Osteoblast (primary cell): ENCODE measurements at regions not wholly inside any gene's neighbourhood (a gene's known extent, or its start where the extent isn't known, plus 50 kb on each side); places are given as distances from the start of the nearest gene placed in this dataset.

Experiments used
- DNase-seq: peaks from one replicate; pipeline ENCODE4 v3.0.0; 2011; ENCODE audit warnings: low spot score, mixed read lengths; ENCODE audit not compliant: insufficient read length; ENCODE audit errors: missing footprints
- H2AFZ ChIP-seq: 2 replicates; pipeline ENCODE4 v1.6.0; 2011; ENCODE audit warnings: mild to moderate bottlenecking, low read length
- H3K27ac ChIP-seq: 2 replicates; pipeline ENCODE4 v1.5.1; 2011; ENCODE audit warnings: mild to moderate bottlenecking, low read depth, low read length, moderate library complexity
- H3K27me3 ChIP-seq: 2 replicates; pipeline ENCODE4 v1.6.0; 2012; ENCODE audit warnings: mild to moderate bottlenecking, control low read depth, inconsistent platforms, low read length, moderate library complexity; ENCODE audit not compliant: insufficient read depth
- H3K36me3 ChIP-seq: 2 replicates; pipeline ENCODE4 v1.5.1; 2011; ENCODE audit warnings: mild to moderate bottlenecking, low read length, control low read depth, moderate library complexity; ENCODE audit not compliant: insufficient read depth
- H3K4me1 ChIP-seq: 2 replicates; pipeline ENCODE4 v1.5.1; 2011; ENCODE audit warnings: mild to moderate bottlenecking, low read length, control low read depth, moderate library complexity; ENCODE audit not compliant: insufficient read depth
- H3K4me2 ChIP-seq: 2 replicates; pipeline ENCODE4 v1.6.0; 2011; ENCODE audit warnings: mild to moderate bottlenecking, low read length; ENCODE audit not compliant: insufficient read depth
- H3K4me3 ChIP-seq: fragments of 200-600 bp; sonication (generic); 3 replicates; pipeline ENCODE4 v1.5.1; 2012; ENCODE audit warnings: mild to moderate bottlenecking, low read length, inconsistent platforms; ENCODE audit not compliant: insufficient read depth
- H3K79me2 ChIP-seq: 2 replicates; pipeline ENCODE4 v1.6.0; 2012; ENCODE audit warnings: mild to moderate bottlenecking, low read length, control low read depth, inconsistent platforms; ENCODE audit not compliant: insufficient read depth
- H3K9me3 ChIP-seq: 2 replicates; pipeline ENCODE4 v1.5.1; 2011; ENCODE audit warnings: low read depth, low read length, control low read depth
- H4K20me1 ChIP-seq: 2 replicates; pipeline ENCODE4 v1.6.0; 2012; ENCODE audit warnings: mild to moderate bottlenecking, low read length, control low read depth; ENCODE audit not compliant: insufficient read depth
- TF ChIP-seq, protein P1 (sequence below): IDR thresholded peaks from 2 replicates; pipeline ENCODE4 v1.5.1; 2011; ENCODE audit warnings: mild to moderate bottlenecking, low read depth, low read length, moderate library complexity; ENCODE audit errors: extremely low read depth

DNA sequence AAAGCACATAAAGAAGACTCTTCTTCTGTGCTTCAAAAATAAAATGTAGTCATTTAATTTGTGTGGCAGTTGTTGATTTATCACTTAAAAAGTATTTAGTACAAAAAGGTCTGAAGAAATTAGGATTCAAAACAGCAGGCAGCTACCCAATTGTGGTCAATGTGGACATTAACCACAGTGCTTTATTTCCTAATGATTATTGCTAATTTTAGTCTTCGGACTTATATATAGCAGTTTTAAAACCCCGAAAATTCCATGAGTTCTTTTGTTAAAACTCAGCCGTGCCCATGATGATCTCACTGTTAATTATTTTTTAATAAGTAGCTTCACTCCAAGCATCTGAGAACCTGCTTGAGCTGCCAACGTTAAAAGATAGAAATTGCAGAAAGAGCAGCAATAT is 594.3 kb downstream of the STK39 start:
- H2AFZ ChIP-seq = no peak overlapping the region
- no peaks in the 10 kb centered on the region for H3K4me1 ChIP-seq
- H3K27me3 ChIP-seq = no peaks in the 10 kb centered on the region
- H4K20me1 ChIP-seq = no peaks in the 10 kb centered on the region
- no peak overlapping the region for H3K27ac ChIP-seq
- TF ChIP-seq, protein P1, sequence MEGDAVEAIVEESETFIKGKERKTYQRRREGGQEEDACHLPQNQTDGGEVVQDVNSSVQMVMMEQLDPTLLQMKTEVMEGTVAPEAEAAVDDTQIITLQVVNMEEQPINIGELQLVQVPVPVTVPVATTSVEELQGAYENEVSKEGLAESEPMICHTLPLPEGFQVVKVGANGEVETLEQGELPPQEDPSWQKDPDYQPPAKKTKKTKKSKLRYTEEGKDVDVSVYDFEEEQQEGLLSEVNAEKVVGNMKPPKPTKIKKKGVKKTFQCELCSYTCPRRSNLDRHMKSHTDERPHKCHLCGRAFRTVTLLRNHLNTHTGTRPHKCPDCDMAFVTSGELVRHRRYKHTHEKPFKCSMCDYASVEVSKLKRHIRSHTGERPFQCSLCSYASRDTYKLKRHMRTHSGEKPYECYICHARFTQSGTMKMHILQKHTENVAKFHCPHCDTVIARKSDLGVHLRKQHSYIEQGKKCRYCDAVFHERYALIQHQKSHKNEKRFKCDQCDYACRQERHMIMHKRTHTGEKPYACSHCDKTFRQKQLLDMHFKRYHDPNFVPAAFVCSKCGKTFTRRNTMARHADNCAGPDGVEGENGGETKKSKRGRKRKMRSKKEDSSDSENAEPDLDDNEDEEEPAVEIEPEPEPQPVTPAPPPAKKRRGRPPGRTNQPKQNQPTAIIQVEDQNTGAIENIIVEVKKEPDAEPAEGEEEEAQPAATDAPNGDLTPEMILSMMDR = no peak
- H3K4me3 ChIP-seq = no peak overlapping the region
- no peak overlapping the region for H3K4me2 ChIP-seq
- H3K79me2 ChIP-seq = no peaks in the 10 kb centered on the region
- H3K36me3 ChIP-seq = no peaks in the 10 kb centered on the region
- H3K9me3 ChIP-seq = no peaks in the 10 kb centered on the region
- no peak for DNase-seq

DNA sequence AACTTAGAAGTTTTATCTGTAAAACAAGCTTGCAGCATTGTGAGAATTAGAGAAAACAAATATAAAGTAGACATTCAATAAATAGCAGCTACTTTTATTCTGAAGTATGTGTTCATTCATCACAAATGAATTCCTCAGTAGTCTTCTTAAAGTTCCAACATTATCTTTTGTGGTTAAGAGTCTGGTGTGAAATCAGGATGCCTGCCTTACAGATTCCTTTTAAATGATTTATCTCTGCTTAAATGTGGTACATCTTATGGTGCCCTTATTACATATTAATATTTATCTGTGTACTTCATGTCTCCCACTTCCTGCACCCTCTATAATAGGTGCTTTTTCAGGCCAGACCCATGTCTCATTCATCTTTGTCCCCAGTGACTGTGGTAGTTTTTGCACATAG is 595.0 kb downstream of the STK39 start:
- Histone ChIP-seq H3K4me1 (no peaks in the 10 kb centered on the region), H3K79me2 (no peaks in the 10 kb centered on the region), H3K9me3 (no peaks in the 10 kb centered on the region), H3K27me3 (no peaks in the 10 kb centered on the region), H3K27ac (no peak overlapping the region), H3K4me3 (no peak overlapping the region), H2AFZ (no peak overlapping the region), H3K4me2 (no peak overlapping the region), H3K36me3 (no peaks in the 10 kb centered on the region), H4K20me1 (no peaks in the 10 kb centered on the region)
- TF ChIP-seq, protein P1 = no peak
- no peak for DNase-seq

DNA sequence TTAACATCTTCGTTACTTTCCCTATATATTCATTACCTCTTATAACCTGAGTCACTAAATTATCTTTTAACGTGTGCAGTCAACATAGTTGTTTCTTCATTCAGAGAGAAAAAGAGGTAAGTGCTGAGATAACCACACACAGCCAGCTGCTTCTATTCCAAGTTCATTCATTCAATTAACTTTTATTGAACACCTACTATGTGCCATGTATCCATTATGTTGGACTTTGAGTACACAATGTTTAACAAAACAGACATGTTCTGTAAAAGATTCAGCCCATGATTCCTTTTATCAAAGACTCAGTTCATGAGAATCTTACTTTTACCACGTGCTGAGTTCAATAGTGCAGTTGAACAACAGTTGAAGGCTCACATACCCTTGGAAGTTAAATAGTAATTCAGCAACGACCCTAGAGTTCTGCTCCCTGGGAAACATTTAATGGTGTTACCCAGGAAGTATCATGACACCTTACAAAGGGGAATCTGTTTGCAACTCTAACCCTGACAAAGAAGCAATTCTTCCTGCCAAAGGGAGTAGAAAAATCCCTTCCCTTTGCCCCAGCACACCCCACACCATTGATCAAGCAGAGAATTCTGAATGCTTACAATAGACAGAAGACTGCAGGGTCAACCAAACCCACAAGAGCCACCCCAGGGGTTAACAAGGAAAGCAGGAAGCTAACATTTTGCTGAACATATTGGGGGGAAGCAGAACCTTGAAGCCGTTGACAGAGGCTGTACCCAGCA is 595.8 kb downstream of the STK39 start:
- Histone ChIP-seq H3K4me2 (no peak overlapping the region), H3K27ac (no peak overlapping the region), H4K20me1 (no peaks in the 10 kb centered on the region), H3K79me2 (no peaks in the 10 kb centered on the region), H3K9me3 (no peaks in the 10 kb centered on the region), H3K4me1 (no peaks in the 10 kb centered on the region), H3K27me3 (no peaks in the 10 kb centered on the region), H3K36me3 (no peaks in the 10 kb centered on the region), H3K4me3 (no peak overlapping the region), H2AFZ (no peak overlapping the region)
- no peak for DNase-seq
- TF ChIP-seq, protein P1 = no peak

DNA sequence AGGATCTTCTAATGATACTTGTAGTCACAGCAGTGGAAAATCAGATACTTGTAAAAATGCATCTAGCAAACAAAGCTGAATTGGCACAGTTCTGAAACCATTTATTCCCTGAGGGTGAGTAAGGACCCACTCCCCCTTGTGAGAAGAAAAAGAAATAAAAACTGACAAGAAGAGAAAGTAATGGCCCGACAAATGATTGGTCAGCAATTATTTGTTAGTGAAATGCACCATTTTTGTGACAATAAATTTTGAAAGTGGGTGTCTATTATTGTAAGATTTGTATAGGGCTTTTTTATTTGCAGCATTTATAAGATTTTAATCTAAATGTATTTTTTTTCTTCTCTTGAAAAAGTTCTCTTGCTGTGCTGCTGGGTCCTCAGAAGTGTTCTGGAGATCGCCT is 600.8 kb downstream of the STK39 start:
- Histone ChIP-seq H3K4me1 (no peaks in the 10 kb centered on the region), H3K9me3 (no peaks in the 10 kb centered on the region), H3K27me3 (no peaks in the 10 kb centered on the region), H3K27ac (no peak overlapping the region), H3K4me3 (no peak overlapping the region), H3K79me2 (no peaks in the 10 kb centered on the region), H4K20me1 (no peaks in the 10 kb centered on the region), H3K36me3 (no peaks in the 10 kb centered on the region), H3K4me2 (no peak overlapping the region), H2AFZ (no peak overlapping the region)
- TF ChIP-seq, protein P1 = no peak
- DNase-seq = no peak
